SK-N-MC (cell line): ENCODE measurements at regions not wholly inside any gene's neighbourhood (a gene's known extent, or its start where the extent isn't known, plus 50 kb on each side); places are given as distances from the start of the nearest gene placed in this dataset.

Experiments
- EZH2 ChIP-seq: fragments of 200-600 bp; sonication (generic); IDR thresholded peaks from one replicate; pipeline ENCODE4 v1.6.1; 2017; ENCODE audit warnings: antibody characterized with exemption
- POLR2AphosphoS5 ChIP-seq: IDR thresholded peaks from 2 replicates; pipeline ENCODE4 v1.6.1; 2012; ENCODE audit warnings: mild to moderate bottlenecking, low read depth, low read length, borderline replicate concordance

DNA sequence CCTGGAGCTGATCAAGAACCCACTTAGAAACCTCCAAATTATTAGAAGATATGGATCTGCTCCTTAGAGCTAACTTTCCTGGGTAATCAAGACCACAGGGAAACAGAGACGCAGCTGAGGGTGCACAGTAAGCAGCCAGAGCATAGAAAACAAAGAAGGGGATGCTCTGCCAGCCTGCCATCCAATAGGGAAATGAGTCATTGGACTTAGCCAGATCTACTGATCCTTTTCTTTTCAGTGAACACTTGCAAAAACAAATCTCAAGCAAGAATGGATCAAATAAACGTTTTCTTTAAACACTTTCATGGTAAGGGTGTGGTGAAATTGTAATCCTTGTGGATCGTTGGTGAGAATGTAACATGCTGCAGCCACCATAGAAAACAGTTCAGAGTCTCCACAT, 474.0 kb downstream of the LTN1 start:
- TF ChIP-seq EZH2 (no peak), POLR2AphosphoS5 (no peak)
